Stimulated activated CD4-positive, alpha-beta T cell treated with anti-CD3 and anti-CD28 coated beads, Interleukin-4, amount 100 ng/mL, for 4 hours (primary cell): ENCODE measurements at regions not wholly inside any gene's neighbourhood (a gene's known extent, or its start where the extent isn't known, plus 50 kb on each side); places are given as distances from the start of the nearest gene placed in this dataset.

ENCODE experiments used
- DNase-seq, 2 experiments: peaks; one replicate each; pipeline ENCODE4 v3.0.0-alpha.2; 2020

- DNase-seq: no peak
These were observed 653.7 kb downstream of the CCDC171 start for GRCh38 chr9:16206518-16206917.

GRCh38 chr9:16207161-16207560, 654.3 kb downstream of the CCDC171 start:
- DNase-seq: no peak

- no peak for DNase-seq
These were observed 657.6 kb downstream of the CCDC171 start for GRCh38 chr9:16210440-16210839.

DNA sequence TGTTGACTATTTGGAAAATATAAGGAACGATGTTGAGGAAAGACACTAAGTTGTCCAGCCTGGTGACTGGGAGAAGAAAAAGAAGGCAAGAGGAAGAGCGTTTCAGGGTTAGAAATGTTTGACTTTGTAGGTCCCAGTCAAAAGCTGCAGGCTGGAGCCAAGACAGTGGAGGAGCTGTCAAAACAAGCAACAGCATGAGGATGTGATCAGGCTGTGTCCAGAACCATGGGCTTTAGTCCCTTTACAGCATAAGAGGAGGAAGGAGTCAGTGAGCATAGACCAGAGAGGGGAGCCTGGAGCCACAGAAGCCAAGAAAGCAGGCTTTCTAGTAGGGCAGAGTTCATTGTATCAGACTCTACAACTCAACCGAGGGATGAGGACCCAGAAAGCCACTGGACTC, 658.5 kb downstream of the BNC2 start:
- no peak for DNase-seq

- no peak for DNase-seq
These were observed 656.5 kb downstream of the BNC2 start for GRCh38 chr9:16213781-16214515.

DNA sequence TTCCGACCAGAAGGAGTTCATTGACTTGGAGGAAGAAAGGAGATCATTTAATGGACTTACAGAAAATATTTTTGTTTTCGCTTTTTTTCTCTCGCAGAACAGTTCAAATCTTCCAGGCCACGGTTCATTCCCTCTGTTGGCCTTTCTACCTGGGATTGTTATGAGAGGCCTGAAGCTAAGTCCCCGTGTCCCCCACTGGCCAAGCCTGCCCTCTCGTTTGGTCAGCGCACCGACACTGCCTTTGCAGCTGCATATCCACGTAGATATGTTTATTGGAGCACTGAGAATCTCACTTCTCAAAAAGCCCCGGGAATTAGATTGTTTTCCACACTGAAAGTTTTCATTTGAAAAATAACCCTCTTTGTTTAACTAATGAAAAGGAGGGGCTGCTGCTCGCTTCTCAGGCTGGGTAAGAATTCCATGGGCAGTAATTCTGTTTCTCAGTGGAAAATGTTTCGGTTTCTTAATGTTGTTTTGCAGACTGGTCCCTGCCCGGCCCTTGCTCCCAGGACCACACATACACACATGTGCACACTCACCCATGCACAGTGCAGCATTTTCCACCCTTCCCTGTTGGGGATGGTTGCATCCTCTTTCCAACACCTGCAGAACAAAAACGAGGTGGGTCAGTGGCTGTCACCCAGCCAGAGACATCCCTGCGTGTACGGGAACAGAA, 655.7 kb downstream of the BNC2 start:
- DNase-seq: no peak

DNA sequence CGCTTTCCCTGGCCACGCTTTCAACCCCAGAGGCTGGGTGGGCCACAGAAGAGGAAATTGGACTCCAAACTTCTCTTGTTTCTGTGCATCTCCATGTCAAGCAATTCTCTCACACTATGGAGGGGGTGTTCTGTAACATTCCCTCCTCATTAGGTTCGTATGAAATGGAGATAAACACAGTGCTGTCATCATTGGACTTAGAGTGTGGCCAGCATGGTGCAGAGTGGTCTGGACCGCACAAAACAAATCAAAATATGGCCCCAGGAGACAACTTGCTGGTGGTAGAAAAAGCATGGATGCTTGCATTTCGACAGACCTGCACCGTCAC, 655.2 kb downstream of the BNC2 start:
- DNase-seq: no peak

GRCh38 chr9:16217943-16218701, 652.3 kb downstream of the BNC2 start:
- DNase-seq: no peak

DNA sequence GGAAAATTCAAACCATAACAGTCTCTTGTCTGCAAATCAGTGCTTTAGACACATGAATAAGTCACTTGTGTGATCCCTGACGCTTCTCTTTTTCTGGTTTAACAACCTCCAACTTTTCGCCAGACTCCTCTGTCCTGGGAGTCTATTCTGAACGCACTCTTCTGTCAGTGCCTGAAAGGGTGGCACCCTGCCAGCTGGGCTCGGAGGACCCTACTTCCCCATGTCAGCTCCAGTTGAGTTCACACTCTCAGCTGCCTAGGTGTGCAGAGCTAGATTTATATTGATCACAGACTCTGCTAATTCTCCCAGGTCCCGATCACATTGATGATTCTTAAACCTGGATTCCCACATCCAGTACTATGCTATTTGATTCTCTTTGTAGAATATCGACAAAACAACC, 649.1 kb downstream of the BNC2 start:
- DNase-seq: no peak

DNA sequence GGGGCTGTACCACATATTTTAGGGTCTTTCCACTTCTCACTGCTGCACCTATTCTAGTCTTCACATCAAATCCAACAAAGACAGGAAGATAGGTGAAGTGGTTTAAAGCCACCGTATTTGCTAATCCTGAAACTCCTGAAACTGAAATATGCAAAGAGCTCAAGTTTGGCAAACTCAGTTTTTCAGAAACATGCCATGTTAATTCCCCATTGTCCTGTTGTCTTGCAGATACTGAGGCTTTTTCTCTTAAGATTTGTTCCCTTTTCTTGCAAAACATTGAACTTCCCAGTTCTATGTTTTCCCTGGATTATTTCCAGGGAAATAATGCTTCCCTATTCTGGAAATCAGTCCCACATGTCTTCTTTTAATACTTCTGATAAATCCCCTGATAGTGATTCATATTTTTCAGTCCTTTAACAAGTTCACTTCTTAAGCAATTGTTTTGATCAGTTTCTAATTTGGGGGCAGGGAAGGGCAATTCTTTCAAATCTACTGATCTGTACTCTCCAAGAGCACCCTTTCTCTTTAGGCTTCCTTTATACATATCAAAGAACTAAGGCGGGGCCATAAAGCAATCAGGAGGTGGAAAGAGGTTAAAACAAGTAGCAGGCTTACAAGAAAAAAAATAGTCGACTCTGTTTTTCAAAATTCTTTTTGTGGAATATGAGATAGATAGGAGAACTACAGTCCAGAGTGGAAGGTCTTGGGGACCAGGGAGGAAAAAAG, 648.5 kb downstream of the BNC2 start:
- DNase-seq: no peak

GRCh38 chr9:16223074-16223871, 647.2 kb downstream of the BNC2 start:
- no peak for DNase-seq

DNA sequence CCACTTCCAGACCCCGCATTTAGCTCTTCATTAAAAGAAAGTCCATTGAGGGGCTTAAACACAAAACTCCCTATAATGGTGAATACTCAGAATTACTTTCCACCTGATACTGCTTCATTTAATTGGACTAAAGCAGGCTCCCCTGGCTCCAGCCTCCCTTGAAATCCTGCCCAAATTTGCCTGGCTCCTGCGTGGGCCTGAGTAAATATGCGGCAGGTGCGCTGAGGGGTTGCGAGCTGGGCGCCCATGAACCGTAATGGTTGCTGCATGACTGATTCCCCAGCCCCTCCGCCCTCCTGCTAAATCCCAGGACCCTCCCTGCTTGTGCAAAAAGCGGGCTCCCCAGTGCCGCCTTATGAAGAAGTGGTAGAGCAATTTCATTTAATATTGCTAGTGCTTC, 639.7 kb downstream of the BNC2 start:
- no peak for DNase-seq

DNA sequence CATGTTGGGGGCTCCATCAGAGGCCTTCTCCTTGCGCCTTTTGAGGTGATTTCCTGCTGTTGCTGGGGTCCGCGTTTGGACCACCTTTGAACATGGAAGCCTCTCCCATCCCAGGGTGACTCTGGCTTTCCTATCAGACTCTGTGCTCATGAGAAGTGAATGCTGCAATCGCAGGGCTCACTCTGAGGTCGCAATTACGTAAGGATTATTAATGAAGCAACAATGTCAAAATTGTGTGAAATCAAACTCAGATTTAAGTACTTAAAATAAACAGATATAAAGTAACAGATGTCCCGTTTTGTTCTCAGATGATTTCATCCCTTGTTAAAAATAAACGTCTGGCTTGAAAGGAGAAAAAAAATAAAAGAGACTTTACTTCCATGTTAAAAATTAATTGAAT, 634.2 kb downstream of the BNC2 start:
- no peak for DNase-seq

- DNase-seq: no peak
These were observed 633.6 kb downstream of the BNC2 start for GRCh38 chr9:16236882-16237281.

- no peak for DNase-seq
These were observed 631.8 kb downstream of the BNC2 start for GRCh38 chr9:16238623-16239138.

DNA sequence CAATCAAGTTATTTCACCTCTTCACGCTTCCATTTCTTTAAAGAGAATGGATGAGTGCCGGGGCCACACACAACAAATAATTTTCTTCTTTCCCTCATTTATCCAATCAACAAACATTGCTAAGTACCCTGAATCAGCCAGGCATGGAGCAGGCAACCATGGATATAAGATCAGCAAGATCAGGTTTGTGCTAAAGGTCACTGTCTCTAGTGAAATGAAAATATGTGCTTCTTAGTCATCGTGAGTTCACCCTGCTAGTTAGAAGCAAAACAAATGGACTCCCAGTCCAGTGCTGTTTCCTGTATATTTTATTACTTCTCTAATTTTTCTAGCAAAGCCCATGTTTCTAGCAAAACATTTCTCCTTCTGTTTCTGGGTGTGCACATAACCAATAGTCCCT, 629.2 kb downstream of the BNC2 start:
- no peak for DNase-seq

GRCh38 chr9:16243798-16244197, 626.7 kb downstream of the BNC2 start:
- DNase-seq: no peak

DNA sequence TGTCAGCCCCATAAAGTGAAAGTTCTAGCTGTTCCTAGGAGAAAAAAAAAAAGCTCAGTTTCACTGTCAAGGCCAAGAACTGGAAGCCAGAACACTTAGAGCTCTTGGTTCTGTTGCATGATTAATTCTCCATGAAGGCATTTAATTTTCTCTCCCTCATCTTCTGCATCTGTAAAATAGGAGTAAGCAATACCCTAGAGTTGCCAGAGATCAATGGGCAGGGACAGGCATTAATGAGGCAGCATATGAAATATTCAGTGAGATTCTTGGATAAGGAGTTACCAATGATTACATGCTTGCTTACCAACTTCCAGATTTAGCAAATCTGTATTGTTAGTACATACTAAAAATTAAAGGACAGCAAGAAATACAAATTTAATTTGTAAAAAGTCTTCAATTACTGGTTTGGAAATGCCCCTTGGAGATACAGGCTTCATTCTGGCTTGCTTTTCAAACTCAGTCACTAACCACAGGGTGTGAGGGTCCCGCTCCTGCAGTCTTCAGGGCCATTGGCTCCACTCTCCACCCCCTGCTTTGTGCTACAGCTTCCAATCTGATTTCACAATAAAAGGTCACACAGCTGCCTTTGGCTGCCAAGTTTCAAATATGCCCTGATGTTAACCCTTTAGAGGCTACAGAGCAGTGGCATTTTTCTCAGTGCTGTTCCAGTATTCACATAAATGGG, 624.6 kb downstream of the BNC2 start:
- no peak for DNase-seq

- DNase-seq: no peak
These were observed 623.7 kb downstream of the BNC2 start for GRCh38 chr9:16246785-16247184.

DNA sequence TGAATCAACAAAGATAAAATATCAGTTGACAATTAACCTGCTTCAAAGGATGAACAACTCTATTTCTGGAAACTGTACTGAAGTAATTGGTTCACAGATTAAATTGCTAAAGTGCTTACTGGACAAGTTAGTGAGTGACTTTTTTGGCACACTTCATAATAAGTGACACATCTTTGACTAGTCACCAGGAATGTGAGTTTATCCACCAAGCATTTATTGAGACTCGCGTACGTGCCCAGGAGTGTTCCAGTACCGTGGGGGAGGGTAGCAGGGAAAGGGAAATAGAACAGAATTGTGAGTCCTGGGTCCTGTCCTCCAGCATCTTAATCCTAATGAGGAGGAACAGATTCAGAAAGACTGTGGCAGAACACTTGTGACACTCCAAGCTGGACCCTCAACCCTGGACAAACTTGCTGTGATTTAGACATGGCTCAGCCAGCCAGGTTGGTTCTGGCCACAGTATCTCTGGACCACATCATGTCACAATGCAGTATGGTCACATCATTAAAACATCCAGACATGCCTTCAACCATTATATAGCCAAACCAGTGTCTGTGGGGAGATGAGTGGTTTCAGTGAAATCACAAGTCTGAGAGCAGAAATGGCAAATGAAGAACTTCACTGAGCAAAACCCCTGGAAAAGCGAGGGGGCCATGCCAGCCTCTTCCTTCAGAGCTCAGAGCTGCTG, 623.1 kb downstream of the BNC2 start:
- DNase-seq: no peak

DNA sequence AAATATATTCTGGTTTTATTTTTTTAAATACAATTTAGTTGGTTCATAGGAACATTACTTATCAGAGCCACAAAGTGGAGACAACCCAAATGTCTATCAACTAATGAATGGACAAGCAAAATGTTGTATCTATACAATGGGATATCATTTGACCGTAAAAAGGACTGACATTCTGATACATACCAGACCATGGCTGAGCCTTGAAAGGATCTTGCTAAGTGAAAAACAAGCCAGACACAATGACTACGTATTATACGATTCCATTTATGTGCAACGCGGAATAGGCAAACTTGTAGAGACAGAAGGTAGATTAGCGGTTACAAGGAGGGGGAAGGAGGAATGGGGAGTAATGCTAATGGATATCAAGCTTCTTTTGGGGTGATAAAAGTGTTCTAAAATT, 621.6 kb downstream of the BNC2 start:
- no peak for DNase-seq
